CD14-positive monocyte (primary cell): ENCODE measurements at regions not wholly inside any gene's neighbourhood (a gene's known extent, or its start where the extent isn't known, plus 50 kb on each side); places are given as distances from the start of the nearest gene placed in this dataset.

Source experiments
- DNase-seq, 3 donors: peaks; one replicate each; pipeline ENCODE4 v3.0.0-alpha.2; 2011 to 2022
- H2AFZ ChIP-seq: 2 replicates; pipeline ENCODE4 v1.6.0; 2012; ENCODE audit warnings: mild to moderate bottlenecking, low read depth, low read length, inconsistent platforms; ENCODE audit not compliant: insufficient read depth, poor library complexity, severe bottlenecking
- H3K27ac ChIP-seq, 2 donors: 1 replicate in 1 of 2; 2 replicates in 1 of 2; pipeline ENCODE4 v1.5.1; 2012 to 2013; ENCODE audit warnings: low read length in 2 of 2, control low read depth in 1 of 2, inconsistent platforms in 1 of 2, low read depth in 1 of 2, mild to moderate bottlenecking in 1 of 2
- H3K27me3 ChIP-seq, 2 donors: one replicate each; pipeline versions ENCODE4 v1.6.0 to v1.6.1; 2011 to 2013; ENCODE audit warnings: low read length in 2 of 2; ENCODE audit not compliant: control insufficient read depth in 2 of 2, insufficient read depth in 2 of 2
- H3K36me3 ChIP-seq, 2 donors: replicated peaks in 1 of 2; 1 replicate in 1 of 2; 2 replicates in 1 of 2; pipeline versions ENCODE4 v1.5.1 to v1.6.1; 2012 to 2013; ENCODE audit warnings: low read length in 2 of 2, control low read depth in 1 of 2, inconsistent platforms in 1 of 2, mild to moderate bottlenecking in 1 of 2; ENCODE audit not compliant: insufficient read depth in 2 of 2, control insufficient read depth in 1 of 2
- H3K4me1 ChIP-seq, 2 donors: 1 replicate in 1 of 2; 2 replicates in 1 of 2; pipeline versions ENCODE4 v1.5.1 to v1.6.1; 2012 to 2013; ENCODE audit warnings: low read length in 2 of 2, control low read depth in 1 of 2, inconsistent platforms in 1 of 2, mild to moderate bottlenecking in 1 of 2, moderate library complexity in 1 of 2; ENCODE audit not compliant: insufficient read depth in 2 of 2, control insufficient read depth in 1 of 2
- H3K4me2 ChIP-seq: replicated peaks from 2 replicates; pipeline ENCODE3; 2012; ENCODE audit warnings: low read length, moderate library complexity, mild to moderate bottlenecking; ENCODE audit not compliant: poor library complexity, severe bottlenecking; ENCODE audit errors: extremely low read depth
- H3K4me3 ChIP-seq, 3 experiments: fragments of 200-600 bp in 1 of 3; sonication (generic) in 1 of 3; replicated peaks in 1 of 3; 1 replicate in 2 of 3; 2 replicates in 1 of 3; pipeline ENCODE4 v1.5.1; 2011 to 2013; ENCODE audit warnings: low read length in 3 of 3, mild to moderate bottlenecking in 3 of 3, control low read depth in 2 of 3, low read depth in 2 of 3, inconsistent platforms in 1 of 3, moderate library complexity in 1 of 3
- H3K79me2 ChIP-seq: 2 replicates; pipeline ENCODE4 v1.6.0; 2012; ENCODE audit warnings: mild to moderate bottlenecking, control low read depth, inconsistent platforms, low read length, moderate library complexity; ENCODE audit not compliant: insufficient read depth
- H3K9ac ChIP-seq: 2 replicates; pipeline ENCODE4 v1.6.0; 2017; ENCODE audit warnings: low read length, mild to moderate bottlenecking; ENCODE audit not compliant: insufficient read depth, poor library complexity, severe bottlenecking
- H3K9me3 ChIP-seq, 2 donors: replicated peaks in 1 of 2; 1 replicate in 1 of 2; 2 replicates in 1 of 2; pipeline versions ENCODE4 v1.5.1 to v1.6.1; 2012 to 2013; ENCODE audit warnings: low read length in 2 of 2, control low read depth in 1 of 2; ENCODE audit not compliant: control insufficient read depth in 1 of 2, insufficient read depth in 1 of 2
- H4K20me1 ChIP-seq: 2 replicates; pipeline ENCODE4 v1.6.0; 2012; ENCODE audit warnings: mild to moderate bottlenecking, low read length, control low read depth, moderate library complexity; ENCODE audit not compliant: insufficient read depth
- H3K27ac Mint-ChIP-seq, 7 donors: one replicate each; pipeline ENCODE4 v1.8.0; 2020; ENCODE audit warnings: mild to moderate bottlenecking in 7 of 7, mixed read lengths in 7 of 7, moderate library complexity in 6 of 7, inconsistent platforms in 2 of 7
- H3K27me3 Mint-ChIP-seq, 3 donors: one replicate each; pipeline ENCODE4 v1.8.0; 2021 to 2022; ENCODE audit warnings: low read depth in 3 of 3, mild to moderate bottlenecking in 3 of 3, mixed read lengths in 3 of 3, moderate library complexity in 3 of 3, inconsistent platforms in 1 of 3
- H3K36me3 Mint-ChIP-seq, 2 donors: one replicate each; pipeline ENCODE4 v1.8.0; 2020; ENCODE audit warnings: mixed read lengths in 2 of 2, inconsistent platforms in 1 of 2, mild to moderate bottlenecking in 1 of 2
- H3K4me1 Mint-ChIP-seq: one replicate; pipeline ENCODE4 v1.8.0; 2020; ENCODE audit warnings: mild to moderate bottlenecking, mixed read lengths
- H3K4me3 Mint-ChIP-seq, 2 donors: one replicate each; pipeline ENCODE4 v1.8.0; 2020; ENCODE audit warnings: mild to moderate bottlenecking in 2 of 2, mixed read lengths in 2 of 2, moderate library complexity in 1 of 2
- H3K9me3 Mint-ChIP-seq, 7 donors: one replicate each; pipeline ENCODE4 v1.8.0; 2020 to 2022; ENCODE audit warnings: mixed read lengths in 7 of 7, mild to moderate bottlenecking in 6 of 7, moderate library complexity in 6 of 7, inconsistent platforms in 2 of 7
- CTCF ChIP-seq: fragments of 200-600 bp; IDR thresholded peaks from one replicate; pipeline ENCODE4 v1.8.0; 2022; ENCODE audit warnings: antibody characterized with exemption, mild to moderate bottlenecking
- WGBS: methylation state at CpG from one replicate; pipeline ENCODE4 v1.1.5; 2013; ENCODE audit warnings: missing lambda C conversion rate; ENCODE audit not compliant: insufficient coverage; 5-methylcytosine and 5-hydroxymethylcytosine counted together
- intact Hi-C, 2 donors: fragments of 100-400 bp; cut with micrococcal nuclease; formaldehyde crosslinking; loops; one replicate each; pipeline versions ENCODE4 v1.15.0 to v1.15.1; 2023

GRCh38 chr5:67381236-67381880 is 184.8 kb upstream of the CD180 start:
- TF ChIP-seq CTCF: no peak
- H4K20me1 ChIP-seq: no peaks in the 10 kb centered on the region
- H3K27ac ChIP-seq: no peak overlapping the region
- no peaks in the 10 kb centered on the region for H3K4me1 ChIP-seq
- H3K9ac ChIP-seq: no peak overlapping the region
- no peak overlapping the region for H3K4me2 ChIP-seq
- H2AFZ ChIP-seq: no peak overlapping the region
- no peak overlapping the region for H3K4me3 ChIP-seq
- DNase-seq: no peak
- no peak overlapping the region for H3K27ac Mint-ChIP-seq
- H3K27me3 Mint-ChIP-seq: no peaks in the 10 kb centered on the region
- WGBS: no CpG with 5 or more reads among the region's 2 CpGs
- intact Hi-C loops: no loop called here
- H3K4me3 Mint-ChIP-seq: no peak overlapping the region
- no peaks in the 10 kb centered on the region for H3K79me2 ChIP-seq
- H3K9me3 ChIP-seq: no peaks in the 10 kb centered on the region
- H3K36me3 ChIP-seq: no peaks in the 10 kb centered on the region
- no peaks in the 10 kb centered on the region for H3K4me1 Mint-ChIP-seq
- H3K9me3 Mint-ChIP-seq: no peaks in the 10 kb centered on the region
- no peaks in the 10 kb centered on the region for H3K27me3 ChIP-seq
- H3K36me3 Mint-ChIP-seq: no peaks in the 10 kb centered on the region

GRCh38 chr5:67380431-67380830 is 183.8 kb upstream of the CD180 start:
- no peaks in the 10 kb centered on the region for H3K27me3 ChIP-seq
- intact Hi-C loops: no loop called here
- H3K4me1 ChIP-seq: no peaks in the 10 kb centered on the region
- no CpG with 5 or more reads among the region's 1 CpG for WGBS
- DNase-seq: no peak
- H3K9me3 ChIP-seq: no peaks in the 10 kb centered on the region
- H3K27ac ChIP-seq: no peak overlapping the region
- H3K27ac Mint-ChIP-seq: no peak overlapping the region
- H3K36me3 Mint-ChIP-seq: no peaks in the 10 kb centered on the region
- no peaks in the 10 kb centered on the region for H3K36me3 ChIP-seq
- H3K9me3 Mint-ChIP-seq: no peaks in the 10 kb centered on the region
- no peaks in the 10 kb centered on the region for H3K27me3 Mint-ChIP-seq
- no peak for TF ChIP-seq CTCF
- no peak overlapping the region for H3K4me3 Mint-ChIP-seq
- H2AFZ ChIP-seq: no peak overlapping the region
- H3K4me2 ChIP-seq: no peak overlapping the region
- H4K20me1 ChIP-seq: no peaks in the 10 kb centered on the region
- no peak overlapping the region for H3K9ac ChIP-seq
- H3K79me2 ChIP-seq: no peaks in the 10 kb centered on the region
- H3K4me3 ChIP-seq: no peak overlapping the region
- no peaks in the 10 kb centered on the region for H3K4me1 Mint-ChIP-seq
